H1 (cell line): ENCODE measurements at regions not wholly inside any gene's neighbourhood (a gene's known extent, or its start where the extent isn't known, plus 50 kb on each side); places are given as distances from the start of the nearest gene placed in this dataset.

Experiments
- CTCF ChIA-PET: fragments of 300-600 bp; sonication (Branson Sonifier 250); formaldehyde crosslinking; loops from one replicate; lab custom pipeline; 2021; ENCODE audit not compliant: partially characterized antibody; lab: Charles Lee
- POLR2A ChIA-PET: fragments of 300-600 bp; sonication (Branson Sonifier 250); formaldehyde crosslinking; loops from one replicate; lab custom pipeline; 2021; ENCODE audit warnings: inconsistent platforms; ENCODE audit not compliant: partially characterized antibody; lab: Charles Lee
- DNase-seq, 2 experiments: peaks; one replicate each; pipeline versions ENCODE4 v3.0.0 to v3.0.0-alpha.2; 2010 to 2022; ENCODE audit warnings: low spot score in 2 of 2, low read depth in 1 of 2, mixed read lengths in 1 of 2
- FAIRE-seq: peaks from 2 replicates; lab custom pipeline; 2011; peaks lifted over from hg19 to GRCh38; lab: Jason Lieb, UNC
- H2AFZ ChIP-seq: 2 replicates; pipeline ENCODE4 v1.8.1; 2012; ENCODE audit warnings: low read length, inconsistent platforms
- H2AK5ac ChIP-seq: 2 replicates; pipeline ENCODE4 v1.6.1; 2013; ENCODE audit warnings: low read depth, low read length
- H2BK120ac ChIP-seq: replicated peaks from 2 replicates; pipeline ENCODE3; 2013; ENCODE audit warnings: low read depth, low read length, inconsistent platforms
- H2BK12ac ChIP-seq: 2 replicates; pipeline ENCODE4 v1.6.1; 2013; ENCODE audit warnings: low read depth, low read length
- H2BK15ac ChIP-seq: 2 replicates; pipeline ENCODE4 v1.6.1; 2013; ENCODE audit warnings: low read length
- H2BK20ac ChIP-seq: 2 replicates; pipeline ENCODE4 v1.6.1; 2013; ENCODE audit warnings: low read length
- H2BK5ac ChIP-seq: 2 replicates; pipeline ENCODE4 v1.6.1; 2013; ENCODE audit warnings: low read depth, low read length
- H3K14ac ChIP-seq: 2 replicates; pipeline ENCODE4 v1.6.1; 2013; ENCODE audit warnings: inconsistent platforms; ENCODE audit not compliant: insufficient read length
- H3K18ac ChIP-seq: 2 replicates; pipeline ENCODE4 v1.6.1; 2013; ENCODE audit warnings: low read length; ENCODE audit errors: extremely low read depth
- H3K23ac ChIP-seq: 2 replicates; pipeline ENCODE4 v1.6.1; 2013; ENCODE audit warnings: inconsistent platforms; ENCODE audit not compliant: insufficient read length
- H3K23me2 ChIP-seq: 2 replicates; pipeline ENCODE4 v1.6.1; 2013; ENCODE audit warnings: low read depth, low read length
- H3K27ac ChIP-seq: 2 replicates; pipeline ENCODE4 v1.6.1; 2011; ENCODE audit warnings: low read depth, low read length, inconsistent platforms
- H3K27me3 ChIP-seq, 4 experiments: replicated peaks in 1 of 4; 1 replicate in 1 of 4; 2 replicates in 3 of 4; pipeline versions ENCODE4 v1.6.1 to v1.8.1; 2011 to 2013; ENCODE audit warnings: low read length in 3 of 4, mild to moderate bottlenecking in 3 of 4, inconsistent platforms in 2 of 4, mixed read lengths in 2 of 4, moderate library complexity in 1 of 4; ENCODE audit not compliant: control insufficient read depth in 3 of 4, insufficient read depth in 3 of 4; ENCODE audit errors: extremely low read depth in 1 of 4
- H3K36me3 ChIP-seq, 4 experiments: 2 replicates each; pipeline versions ENCODE4 v1.6.1 to v1.8.1; 2011 to 2013; ENCODE audit warnings: mild to moderate bottlenecking in 4 of 4, low read length in 3 of 4, moderate library complexity in 2 of 4, control low read depth in 1 of 4, inconsistent platforms in 1 of 4; ENCODE audit not compliant: insufficient read depth in 4 of 4, control insufficient read depth in 2 of 4
- H3K4ac ChIP-seq: replicated peaks from 2 replicates; pipeline ENCODE3; 2013; ENCODE audit warnings: low read length, low read depth, mixed read lengths, inconsistent platforms; ENCODE audit not compliant: insufficient read length
- H3K4me1 ChIP-seq, 4 experiments: replicated peaks in 1 of 4; 1 replicate in 1 of 4; 2 replicates in 3 of 4; pipeline versions ENCODE4 v1.6.1 to v1.8.1; 2011 to 2013; ENCODE audit warnings: low read length in 3 of 4, inconsistent platforms in 2 of 4, mixed read lengths in 1 of 4; ENCODE audit not compliant: insufficient read depth in 4 of 4, control insufficient read depth in 3 of 4
- H3K4me2 ChIP-seq, 2 experiments: 2 replicates each; pipeline versions ENCODE4 v1.6.1 to v1.8.1; 2011 to 2013; ENCODE audit warnings: low read depth in 2 of 2, low read length in 2 of 2, control low read depth in 1 of 2, inconsistent platforms in 1 of 2, mild to moderate bottlenecking in 1 of 2; ENCODE audit not compliant: insufficient read depth in 1 of 2
- H3K4me3 ChIP-seq, 4 experiments: fragments of 200-600, 300-600 bp in 1 of 4; sonication (generic), shearing (Covaris generic), sonication (Bioruptor Twin) in 1 of 4; 2 replicates each; pipeline versions ENCODE4 v1.5.1 to v1.8.1; 2011 to 2016; ENCODE audit warnings: low read length in 4 of 4, low read depth in 3 of 4, control low read depth in 2 of 4, inconsistent platforms in 2 of 4, mild to moderate bottlenecking in 2 of 4, mixed read lengths in 1 of 4, moderate library complexity in 1 of 4; ENCODE audit not compliant: insufficient read depth in 2 of 4; ENCODE audit errors: extremely low read depth in 1 of 4
- H3K56ac ChIP-seq: replicated peaks from 2 replicates; pipeline ENCODE3; 2013; ENCODE audit warnings: low read depth, mild to moderate bottlenecking, mixed read lengths, low read length, inconsistent platforms; ENCODE audit not compliant: insufficient read length
- H3K79me1 ChIP-seq: 2 replicates; pipeline ENCODE4 v1.6.1; 2013; ENCODE audit warnings: low read depth, low read length, control low read depth
- H3K79me2 ChIP-seq, 2 experiments: 2 replicates each; pipeline versions ENCODE4 v1.6.1 to v1.8.1; 2012 to 2013; ENCODE audit warnings: low read length in 2 of 2, mild to moderate bottlenecking in 2 of 2, inconsistent platforms in 1 of 2; ENCODE audit not compliant: insufficient read depth in 2 of 2, control insufficient read depth in 1 of 2
- H3K9ac ChIP-seq, 4 experiments: replicated peaks in 1 of 4; 1 replicate in 1 of 4; 2 replicates in 3 of 4; pipeline versions ENCODE4 v1.6.1 to v1.8.1; 2011 to 2013; ENCODE audit warnings: low read depth in 3 of 4, low read length in 3 of 4, control low read depth in 2 of 4, mild to moderate bottlenecking in 2 of 4, moderate library complexity in 2 of 4, inconsistent platforms in 1 of 4; ENCODE audit errors: extremely low read depth in 1 of 4
- H3K9me3 ChIP-seq, 2 experiments: 2 replicates each; pipeline versions ENCODE4 v1.6.1 to v1.8.1; 2012 to 2013; ENCODE audit warnings: mild to moderate bottlenecking in 2 of 2, moderate library complexity in 2 of 2, control low read depth in 1 of 2, inconsistent platforms in 1 of 2, low read depth in 1 of 2, low read length in 1 of 2, mixed read lengths in 1 of 2; ENCODE audit not compliant: insufficient read depth in 2 of 2
- H4K20me1 ChIP-seq, 2 experiments: replicated peaks in 1 of 2; 2 replicates each; pipeline versions ENCODE3 to v1.8.1; 2011 to 2013; ENCODE audit warnings: inconsistent platforms in 2 of 2, low read length in 2 of 2, mild to moderate bottlenecking in 1 of 2; ENCODE audit not compliant: insufficient read depth in 2 of 2, control insufficient read depth in 1 of 2
- H4K5ac ChIP-seq: 2 replicates; pipeline ENCODE4 v1.6.1; 2013; ENCODE audit warnings: low read length, low read depth, mixed read lengths, inconsistent platforms; ENCODE audit not compliant: insufficient read length
- H4K8ac ChIP-seq: 2 replicates; pipeline ENCODE4 v1.8.0; 2013; ENCODE audit warnings: mild to moderate bottlenecking, moderate library complexity, low read length, inconsistent platforms; ENCODE audit not compliant: insufficient read depth; ENCODE audit errors: extremely low read depth
- H4K91ac ChIP-seq: replicated peaks from 2 replicates; pipeline ENCODE3; 2013; ENCODE audit warnings: low read length, mixed read lengths, inconsistent platforms; ENCODE audit not compliant: insufficient read length
- BCL11A ChIP-seq, 2 experiments: IDR thresholded peaks; one replicate each; pipeline ENCODE4 v1.6.1; 2011; ENCODE audit warnings: low read depth in 2 of 2, low read length in 2 of 2, mild to moderate bottlenecking in 2 of 2
- CEBPB ChIP-seq: IDR thresholded peaks from 2 replicates; pipeline ENCODE4 v1.6.1; 2012; ENCODE audit warnings: low read depth, low read length
- CHD1 ChIP-seq: IDR thresholded peaks from 2 replicates; pipeline ENCODE4 v1.6.1; 2012; ENCODE audit warnings: low read depth, low read length, improper control_type of control experiment
- CHD2 ChIP-seq: IDR thresholded peaks from 2 replicates; pipeline ENCODE4 v1.6.1; 2012; ENCODE audit warnings: low read length, improper control_type of control experiment
- CREB1 ChIP-seq: IDR thresholded peaks from 2 replicates; pipeline ENCODE4 v1.6.1; 2012; ENCODE audit warnings: inconsistent platforms
- CTBP2 ChIP-seq: IDR thresholded peaks from 2 replicates; pipeline ENCODE4 v1.7.0; 2011; ENCODE audit warnings: borderline replicate concordance, mild to moderate bottlenecking, moderate library complexity, mixed read lengths, low read length; ENCODE audit not compliant: insufficient read depth, insufficient read length
- GABPA ChIP-seq: IDR thresholded peaks from 2 replicates; pipeline ENCODE4 v1.6.1; 2011; ENCODE audit warnings: mild to moderate bottlenecking, low read length, moderate library complexity, borderline replicate concordance; ENCODE audit not compliant: insufficient read depth
- GTF2F1 ChIP-seq: IDR thresholded peaks from 2 replicates; pipeline ENCODE4 v1.6.1; 2012; ENCODE audit warnings: low read depth, low read length, improper control_type of control experiment, borderline replicate concordance
- JUND ChIP-seq: IDR thresholded peaks from 2 replicates; pipeline ENCODE4 v1.6.1; 2011; ENCODE audit warnings: mild to moderate bottlenecking, improper control_type of control experiment, low read length
- NANOG ChIP-seq: IDR thresholded peaks from 2 replicates; pipeline ENCODE4 v1.6.1; 2011; ENCODE audit warnings: low read length, low read depth, mild to moderate bottlenecking, inconsistent platforms; ENCODE audit not compliant: insufficient read depth, poor library complexity, severe bottlenecking
- NRF1 ChIP-seq: IDR thresholded peaks from 2 replicates; pipeline ENCODE4 v1.6.1; 2011; ENCODE audit warnings: mild to moderate bottlenecking, low read depth, low read length, improper control_type of control experiment
- POLR2A ChIP-seq, 2 experiments: IDR thresholded peaks; 1 replicate in 1 of 2; 2 replicates in 1 of 2; pipeline ENCODE4 v1.6.1; 2011; ENCODE audit warnings: low read depth in 2 of 2, low read length in 2 of 2, mild to moderate bottlenecking in 2 of 2; ENCODE audit errors: control extremely low read depth in 1 of 2
- POU5F1 ChIP-seq: IDR thresholded peaks from 2 replicates; pipeline ENCODE4 v1.6.1; 2011; ENCODE audit warnings: low read depth, mild to moderate bottlenecking, low read length, moderate library complexity
- RBBP5 ChIP-seq: IDR thresholded peaks from 2 replicates; pipeline ENCODE4 v1.7.1; 2012; ENCODE audit warnings: low read depth, mild to moderate bottlenecking, inconsistent platforms, low read length, moderate library complexity, borderline replicate concordance
- SIN3A ChIP-seq, 2 experiments: IDR thresholded peaks in 1 of 2; conservative IDR thresholded peaks in 1 of 2; 2 replicates each; pipeline ENCODE4 v1.6.1; 2011 to 2012; ENCODE audit warnings: low read length in 2 of 2, improper control_type of control experiment in 1 of 2, low read depth in 1 of 2, mild to moderate bottlenecking in 1 of 2
- SP4 ChIP-seq: IDR thresholded peaks from 2 replicates; pipeline ENCODE4 v1.6.1; 2012; ENCODE audit warnings: low read length, inconsistent platforms
- TEAD4 ChIP-seq: IDR thresholded peaks from 2 replicates; pipeline ENCODE4 v1.6.1; 2012; ENCODE audit warnings: low read depth, low read length, inconsistent platforms, mixed read lengths
- ZNF274 ChIP-seq: IDR thresholded peaks from 2 replicates; pipeline ENCODE4 v1.7.0; 2012; ENCODE audit warnings: low read length, borderline replicate concordance; ENCODE audit errors: extremely low read depth

GRCh38 chr14:30331030-30331429 is 227.9 kb upstream of the G2E3 start:
- no peaks in the 10 kb centered on the region for H4K20me1 ChIP-seq
- no peak overlapping the region for H2AFZ ChIP-seq
- H2BK20ac ChIP-seq: no peak overlapping the region
- no peak overlapping the region for H2BK15ac ChIP-seq
- H3K56ac ChIP-seq: no peak overlapping the region
- no peak overlapping the region for H3K14ac ChIP-seq
- H4K8ac ChIP-seq: no peak overlapping the region
- H3K27ac ChIP-seq: no peak overlapping the region
- H2BK5ac ChIP-seq: no peak overlapping the region
- no peaks in the 10 kb centered on the region for H3K79me1 ChIP-seq
- no peak overlapping the region for H2BK120ac ChIP-seq
- POLR2A ChIA-PET: no interaction called here
- no peak overlapping the region for H2AK5ac ChIP-seq
- FAIRE-seq (no peak), DNase-seq (no peak)
- CTCF ChIA-PET: interaction anchor here (0.6 to 2.9 kb wide), 16 partner anchors 9 to 113 kb away, joined by 3 to 12 read pairs (median 3); no protein-coding TSS in a partner anchor
- H4K91ac ChIP-seq: no peak overlapping the region
- no peak overlapping the region for H3K9ac ChIP-seq
- H3K27me3 ChIP-seq: no peaks in the 10 kb centered on the region
- no peak overlapping the region for H4K5ac ChIP-seq
- peaks cover 0 to 4% of the 10 kb centered on the region in 2 experiments; a peak in 1 of 4 replicates for H3K9me3 ChIP-seq
- H3K4me2 ChIP-seq: no peak overlapping the region
- no peak overlapping the region for H2BK12ac ChIP-seq
- TF ChIP-seq GABPA: no peak
- TF ChIP-seq GTF2F1: no peak
- TF ChIP-seq CEBPB: no peak
- no peak for TF ChIP-seq SP4
- no peak for TF ChIP-seq NRF1
- TF ChIP-seq POU5F1: no peak
- TF ChIP-seq SIN3A (conservative IDR thresholded peaks at IDR 0.05 in 1 of 2, IDR thresholded peaks at IDR 0.05 in 1 of 2; ENCODE audit: low read depth in 1 of 2, low read length in 2 of 2): no peak
- no peak for TF ChIP-seq JUND
- TF ChIP-seq CTBP2: no peak
- TF ChIP-seq BCL11A (IDR thresholded peaks at IDR 0.05; ENCODE audit: low read depth in 2 of 2, low read length in 2 of 2): no peak
- TF ChIP-seq RBBP5: no peak
- no peak for TF ChIP-seq CREB1
- no peak for TF ChIP-seq POLR2A (IDR thresholded peaks at IDR 0.05; ENCODE audit: control extremely low read depth in 1 of 2, low read depth in 2 of 2, low read length in 2 of 2)
- TF ChIP-seq NANOG: no peak
- no peak for TF ChIP-seq TEAD4
- no peak for TF ChIP-seq CHD1
- TF ChIP-seq CHD2: no peak
- TF ChIP-seq ZNF274: no peak
- no peak overlapping the region for H3K18ac ChIP-seq
- no peaks in the 10 kb centered on the region for H3K4me1 ChIP-seq
- H3K23ac ChIP-seq: no peak overlapping the region
- no peak overlapping the region for H3K4me3 ChIP-seq
- H3K23me2 ChIP-seq: no peaks in the 10 kb centered on the region
- no peaks in the 10 kb centered on the region for H3K36me3 ChIP-seq
- H3K4ac ChIP-seq: no peak overlapping the region
- H3K79me2 ChIP-seq: no peaks in the 10 kb centered on the region
